HEK293T (cell line): ENCODE measurements at regions not wholly inside any gene's neighbourhood (a gene's known extent, or its start where the extent isn't known, plus 50 kb on each side); places are given as distances from the start of the nearest gene placed in this dataset.

Source experiments
- ARNT ChIP-seq: fragments of 450-650 bp; IDR thresholded peaks from 2 replicates; pipeline ENCODE4 v1.6.1; 2017; ENCODE audit warnings: mild to moderate bottlenecking
- BHLHE40 ChIP-seq: fragments of 450-650 bp; IDR thresholded peaks from 2 replicates; pipeline ENCODE4 v1.6.1; 2016; ENCODE audit warnings: mild to moderate bottlenecking, moderate library complexity, borderline replicate concordance
- ELF4 ChIP-seq: fragments of 450-650 bp; IDR thresholded peaks from 2 replicates; pipeline ENCODE4 v1.6.1; 2017; ENCODE audit warnings: antibody characterized with exemption
- FOXA1 ChIP-seq: fragments of 450-650 bp; IDR thresholded peaks from 2 replicates; pipeline ENCODE4 v1.6.1; 2016; ENCODE audit warnings: mild to moderate bottlenecking
- FOXM1 ChIP-seq: fragments of 450-650 bp; IDR thresholded peaks from 2 replicates; pipeline ENCODE4 v1.6.1; 2017; ENCODE audit warnings: mild to moderate bottlenecking, borderline replicate concordance
- LEF1 ChIP-seq: fragments of 450-650 bp; IDR thresholded peaks from 2 replicates; pipeline ENCODE4 v1.6.1; 2017; ENCODE audit warnings: mild to moderate bottlenecking, borderline replicate concordance
- TARDBP ChIP-seq: fragments of 450-650 bp; IDR thresholded peaks from 2 replicates; pipeline ENCODE4 v1.6.1; 2016
- ZNF384 ChIP-seq: fragments of 450-650 bp; IDR thresholded peaks from 2 replicates; pipeline ENCODE4 v1.6.1; 2016

DNA sequence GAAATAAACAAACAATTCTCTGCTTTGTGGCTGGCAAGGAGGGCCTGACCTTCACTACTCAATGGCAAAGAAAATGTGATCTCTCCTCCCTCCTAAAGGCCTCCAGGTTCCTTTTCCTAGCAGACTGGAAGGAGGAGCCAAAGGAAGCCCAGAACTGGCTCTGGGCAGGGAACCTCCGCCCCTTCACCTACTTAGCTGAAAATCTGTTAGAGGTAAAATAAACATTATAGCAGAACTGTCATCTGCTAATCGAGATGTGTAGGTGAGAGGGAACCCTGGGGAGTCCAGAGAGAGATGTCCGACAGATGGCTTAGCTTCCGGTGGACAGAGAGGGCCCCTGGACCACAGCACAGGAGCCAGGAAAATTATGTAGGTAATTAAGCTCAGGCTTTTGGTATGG is 75.2 kb upstream of the KCNA3 start:
- TF ChIP-seq ARNT (no peak), FOXM1 (no peak), BHLHE40 (no peak), ZNF384 (no peak), FOXA1 (no peak), TARDBP (no peak), ELF4 (no peak), LEF1 (no peak)
